H1 (cell line): ENCODE measurements at regions not wholly inside any gene's neighbourhood (a gene's known extent, or its start where the extent isn't known, plus 50 kb on each side); places are given as distances from the start of the nearest gene placed in this dataset.

Source experiments
- CTCF ChIA-PET: fragments of 300-600 bp; sonication (Branson Sonifier 250); formaldehyde crosslinking; loops from one replicate; lab custom pipeline; 2021; ENCODE audit not compliant: partially characterized antibody; lab: Charles Lee
- POLR2A ChIA-PET: fragments of 300-600 bp; sonication (Branson Sonifier 250); formaldehyde crosslinking; loops from one replicate; lab custom pipeline; 2021; ENCODE audit warnings: inconsistent platforms; ENCODE audit not compliant: partially characterized antibody; lab: Charles Lee
- DNase-seq, 2 experiments: peaks; one replicate each; pipeline versions ENCODE4 v3.0.0 to v3.0.0-alpha.2; 2010 to 2022; ENCODE audit warnings: low spot score in 2 of 2, low read depth in 1 of 2, mixed read lengths in 1 of 2
- FAIRE-seq: peaks from 2 replicates; lab custom pipeline; 2011; peaks lifted over from hg19 to GRCh38; lab: Jason Lieb, UNC
- H2AFZ ChIP-seq: 2 replicates; pipeline ENCODE4 v1.8.1; 2012; ENCODE audit warnings: low read length, inconsistent platforms
- H2AK5ac ChIP-seq: 2 replicates; pipeline ENCODE4 v1.6.1; 2013; ENCODE audit warnings: low read depth, low read length
- H2BK120ac ChIP-seq: replicated peaks from 2 replicates; pipeline ENCODE3; 2013; ENCODE audit warnings: low read depth, low read length, inconsistent platforms
- H2BK12ac ChIP-seq: 2 replicates; pipeline ENCODE4 v1.6.1; 2013; ENCODE audit warnings: low read depth, low read length
- H2BK15ac ChIP-seq: 2 replicates; pipeline ENCODE4 v1.6.1; 2013; ENCODE audit warnings: low read length
- H2BK20ac ChIP-seq: 2 replicates; pipeline ENCODE4 v1.6.1; 2013; ENCODE audit warnings: low read length
- H2BK5ac ChIP-seq: 2 replicates; pipeline ENCODE4 v1.6.1; 2013; ENCODE audit warnings: low read depth, low read length
- H3K14ac ChIP-seq: 2 replicates; pipeline ENCODE4 v1.6.1; 2013; ENCODE audit warnings: inconsistent platforms; ENCODE audit not compliant: insufficient read length
- H3K18ac ChIP-seq: 2 replicates; pipeline ENCODE4 v1.6.1; 2013; ENCODE audit warnings: low read length; ENCODE audit errors: extremely low read depth
- H3K23ac ChIP-seq: 2 replicates; pipeline ENCODE4 v1.6.1; 2013; ENCODE audit warnings: inconsistent platforms; ENCODE audit not compliant: insufficient read length
- H3K23me2 ChIP-seq: 2 replicates; pipeline ENCODE4 v1.6.1; 2013; ENCODE audit warnings: low read depth, low read length
- H3K27ac ChIP-seq: 2 replicates; pipeline ENCODE4 v1.6.1; 2011; ENCODE audit warnings: low read depth, low read length, inconsistent platforms
- H3K27me3 ChIP-seq, 4 experiments: replicated peaks in 1 of 4; 1 replicate in 1 of 4; 2 replicates in 3 of 4; pipeline versions ENCODE4 v1.6.1 to v1.8.1; 2011 to 2013; ENCODE audit warnings: low read length in 3 of 4, mild to moderate bottlenecking in 3 of 4, inconsistent platforms in 2 of 4, mixed read lengths in 2 of 4, moderate library complexity in 1 of 4; ENCODE audit not compliant: control insufficient read depth in 3 of 4, insufficient read depth in 3 of 4; ENCODE audit errors: extremely low read depth in 1 of 4
- H3K36me3 ChIP-seq, 4 experiments: 2 replicates each; pipeline versions ENCODE4 v1.6.1 to v1.8.1; 2011 to 2013; ENCODE audit warnings: mild to moderate bottlenecking in 4 of 4, low read length in 3 of 4, moderate library complexity in 2 of 4, control low read depth in 1 of 4, inconsistent platforms in 1 of 4; ENCODE audit not compliant: insufficient read depth in 4 of 4, control insufficient read depth in 2 of 4
- H3K4ac ChIP-seq: replicated peaks from 2 replicates; pipeline ENCODE3; 2013; ENCODE audit warnings: low read length, low read depth, mixed read lengths, inconsistent platforms; ENCODE audit not compliant: insufficient read length
- H3K4me1 ChIP-seq, 4 experiments: replicated peaks in 1 of 4; 1 replicate in 1 of 4; 2 replicates in 3 of 4; pipeline versions ENCODE4 v1.6.1 to v1.8.1; 2011 to 2013; ENCODE audit warnings: low read length in 3 of 4, inconsistent platforms in 2 of 4, mixed read lengths in 1 of 4; ENCODE audit not compliant: insufficient read depth in 4 of 4, control insufficient read depth in 3 of 4
- H3K4me2 ChIP-seq, 2 experiments: 2 replicates each; pipeline versions ENCODE4 v1.6.1 to v1.8.1; 2011 to 2013; ENCODE audit warnings: low read depth in 2 of 2, low read length in 2 of 2, control low read depth in 1 of 2, inconsistent platforms in 1 of 2, mild to moderate bottlenecking in 1 of 2; ENCODE audit not compliant: insufficient read depth in 1 of 2
- H3K4me3 ChIP-seq, 4 experiments: fragments of 200-600, 300-600 bp in 1 of 4; sonication (generic), shearing (Covaris generic), sonication (Bioruptor Twin) in 1 of 4; 2 replicates each; pipeline versions ENCODE4 v1.5.1 to v1.8.1; 2011 to 2016; ENCODE audit warnings: low read length in 4 of 4, low read depth in 3 of 4, control low read depth in 2 of 4, inconsistent platforms in 2 of 4, mild to moderate bottlenecking in 2 of 4, mixed read lengths in 1 of 4, moderate library complexity in 1 of 4; ENCODE audit not compliant: insufficient read depth in 2 of 4; ENCODE audit errors: extremely low read depth in 1 of 4
- H3K56ac ChIP-seq: replicated peaks from 2 replicates; pipeline ENCODE3; 2013; ENCODE audit warnings: low read depth, mild to moderate bottlenecking, mixed read lengths, low read length, inconsistent platforms; ENCODE audit not compliant: insufficient read length
- H3K79me1 ChIP-seq: 2 replicates; pipeline ENCODE4 v1.6.1; 2013; ENCODE audit warnings: low read depth, low read length, control low read depth
- H3K79me2 ChIP-seq, 2 experiments: 2 replicates each; pipeline versions ENCODE4 v1.6.1 to v1.8.1; 2012 to 2013; ENCODE audit warnings: low read length in 2 of 2, mild to moderate bottlenecking in 2 of 2, inconsistent platforms in 1 of 2; ENCODE audit not compliant: insufficient read depth in 2 of 2, control insufficient read depth in 1 of 2
- H3K9ac ChIP-seq, 4 experiments: replicated peaks in 1 of 4; 1 replicate in 1 of 4; 2 replicates in 3 of 4; pipeline versions ENCODE4 v1.6.1 to v1.8.1; 2011 to 2013; ENCODE audit warnings: low read depth in 3 of 4, low read length in 3 of 4, control low read depth in 2 of 4, mild to moderate bottlenecking in 2 of 4, moderate library complexity in 2 of 4, inconsistent platforms in 1 of 4; ENCODE audit errors: extremely low read depth in 1 of 4
- H3K9me3 ChIP-seq, 2 experiments: 2 replicates each; pipeline versions ENCODE4 v1.6.1 to v1.8.1; 2012 to 2013; ENCODE audit warnings: mild to moderate bottlenecking in 2 of 2, moderate library complexity in 2 of 2, control low read depth in 1 of 2, inconsistent platforms in 1 of 2, low read depth in 1 of 2, low read length in 1 of 2, mixed read lengths in 1 of 2; ENCODE audit not compliant: insufficient read depth in 2 of 2
- H4K20me1 ChIP-seq, 2 experiments: replicated peaks in 1 of 2; 2 replicates each; pipeline versions ENCODE3 to v1.8.1; 2011 to 2013; ENCODE audit warnings: inconsistent platforms in 2 of 2, low read length in 2 of 2, mild to moderate bottlenecking in 1 of 2; ENCODE audit not compliant: insufficient read depth in 2 of 2, control insufficient read depth in 1 of 2
- H4K5ac ChIP-seq: 2 replicates; pipeline ENCODE4 v1.6.1; 2013; ENCODE audit warnings: low read length, low read depth, mixed read lengths, inconsistent platforms; ENCODE audit not compliant: insufficient read length
- H4K8ac ChIP-seq: 2 replicates; pipeline ENCODE4 v1.8.0; 2013; ENCODE audit warnings: mild to moderate bottlenecking, moderate library complexity, low read length, inconsistent platforms; ENCODE audit not compliant: insufficient read depth; ENCODE audit errors: extremely low read depth
- H4K91ac ChIP-seq: replicated peaks from 2 replicates; pipeline ENCODE3; 2013; ENCODE audit warnings: low read length, mixed read lengths, inconsistent platforms; ENCODE audit not compliant: insufficient read length
- CHD2 ChIP-seq: IDR thresholded peaks from 2 replicates; pipeline ENCODE4 v1.6.1; 2012; ENCODE audit warnings: low read length, improper control_type of control experiment
- CTBP2 ChIP-seq: IDR thresholded peaks from 2 replicates; pipeline ENCODE4 v1.7.0; 2011; ENCODE audit warnings: borderline replicate concordance, mild to moderate bottlenecking, moderate library complexity, mixed read lengths, low read length; ENCODE audit not compliant: insufficient read depth, insufficient read length
- EGR1 ChIP-seq: IDR thresholded peaks from 2 replicates; pipeline ENCODE4 v1.6.1; 2011; ENCODE audit warnings: low read depth, low read length, borderline replicate concordance
- EP300 ChIP-seq, 2 experiments: IDR thresholded peaks; 1 replicate in 1 of 2; 2 replicates in 1 of 2; pipeline ENCODE4 v1.6.1; 2011 to 2012; ENCODE audit warnings: low read depth in 2 of 2, low read length in 2 of 2, mild to moderate bottlenecking in 2 of 2, borderline replicate concordance in 1 of 2, inconsistent platforms in 1 of 2, moderate library complexity in 1 of 2
- JUND ChIP-seq: IDR thresholded peaks from 2 replicates; pipeline ENCODE4 v1.6.1; 2011; ENCODE audit warnings: mild to moderate bottlenecking, improper control_type of control experiment, low read length
- MAFK ChIP-seq: IDR thresholded peaks from 2 replicates; pipeline ENCODE4 v1.6.1; 2012; ENCODE audit warnings: low read depth, mild to moderate bottlenecking, improper control_type of control experiment, low read length
- PHF8 ChIP-seq: fragments of 200-600 bp; sonication (generic); conservative IDR thresholded peaks from 2 replicates; pipeline ENCODE4 v1.7.1; 2012; ENCODE audit warnings: low read depth, mild to moderate bottlenecking, inconsistent platforms, low read length, moderate library complexity
- POLR2A ChIP-seq, 2 experiments: IDR thresholded peaks; 1 replicate in 1 of 2; 2 replicates in 1 of 2; pipeline ENCODE4 v1.6.1; 2011; ENCODE audit warnings: low read depth in 2 of 2, low read length in 2 of 2, mild to moderate bottlenecking in 2 of 2; ENCODE audit errors: control extremely low read depth in 1 of 2
- POU5F1 ChIP-seq: IDR thresholded peaks from 2 replicates; pipeline ENCODE4 v1.6.1; 2011; ENCODE audit warnings: low read depth, mild to moderate bottlenecking, low read length, moderate library complexity
- RFX5 ChIP-seq: IDR thresholded peaks from 2 replicates; pipeline ENCODE4 v1.6.1; 2011; ENCODE audit warnings: low read depth, low read length, improper control_type of control experiment, borderline replicate concordance
- SAP30 ChIP-seq: fragments of 300-600 bp; sonication (generic); IDR thresholded peaks from 2 replicates; pipeline ENCODE4 v1.7.1; 2012; ENCODE audit warnings: low read length, moderate library complexity, mild to moderate bottlenecking, inconsistent platforms; ENCODE audit not compliant: insufficient read depth, insufficient replicate concordance
- SIN3A ChIP-seq, 2 experiments: IDR thresholded peaks in 1 of 2; conservative IDR thresholded peaks in 1 of 2; 2 replicates each; pipeline ENCODE4 v1.6.1; 2011 to 2012; ENCODE audit warnings: low read length in 2 of 2, improper control_type of control experiment in 1 of 2, low read depth in 1 of 2, mild to moderate bottlenecking in 1 of 2
- SP4 ChIP-seq: IDR thresholded peaks from 2 replicates; pipeline ENCODE4 v1.6.1; 2012; ENCODE audit warnings: low read length, inconsistent platforms
- TCF12 ChIP-seq: IDR thresholded peaks from 2 replicates; pipeline ENCODE4 v1.6.1; 2011; ENCODE audit warnings: low read depth, mild to moderate bottlenecking, low read length
- ZNF274 ChIP-seq: IDR thresholded peaks from 2 replicates; pipeline ENCODE4 v1.7.0; 2012; ENCODE audit warnings: low read length, borderline replicate concordance; ENCODE audit errors: extremely low read depth
- TF ChIP-seq, protein P1 (sequence below): IDR thresholded peaks from 2 replicates; pipeline ENCODE4 v1.6.1; 2012; ENCODE audit warnings: inconsistent platforms

GRCh38 chr5:54924487-54924886 lies 60.9 kb downstream of the ESM1 start:
- H4K20me1 ChIP-seq, result no peaks in the 10 kb centered on the region
- H3K4ac ChIP-seq, result no peak overlapping the region
- no peaks in the 10 kb centered on the region for H3K23me2 ChIP-seq
- no peak overlapping the region for H3K23ac ChIP-seq
- no peaks in the 10 kb centered on the region for H3K79me2 ChIP-seq
- no peak overlapping the region for H3K4me2 ChIP-seq
- no peak overlapping the region for H2BK20ac ChIP-seq
- no peak overlapping the region for H3K56ac ChIP-seq
- no peak overlapping the region for H3K9ac ChIP-seq
- no peak overlapping the region for H3K14ac ChIP-seq
- H4K8ac ChIP-seq, result no peak overlapping the region
- H3K18ac ChIP-seq, result no peak overlapping the region
- H3K27me3 ChIP-seq, result peaks cover 0 to 1% (median 0%) of the 10 kb centered on the region in 4 experiments; a peak in 1 of 7 replicates
- H2BK5ac ChIP-seq, result no peak overlapping the region
- no peak overlapping the region for H2BK15ac ChIP-seq
- no peak overlapping the region for H2BK12ac ChIP-seq
- CTCF ChIA-PET, result interaction anchor here (0.7 to 1.7 kb wide), 2 partner anchors 20 to 33 kb away, joined by 4 read pairs; no protein-coding TSS in a partner anchor
- DNase-seq, result no peak
- H2AK5ac ChIP-seq, result no peak overlapping the region
- H4K5ac ChIP-seq, result no peak overlapping the region
- no peaks in the 10 kb centered on the region for H3K79me1 ChIP-seq
- POLR2A ChIA-PET, result interaction anchor here (0.6 kb wide), 1 partner anchor 62 kb away, joined by 3 read pairs; no protein-coding TSS in a partner anchor
- H3K36me3 ChIP-seq, result no peaks in the 10 kb centered on the region
- H3K4me1 ChIP-seq, result no peaks in the 10 kb centered on the region
- no peak overlapping the region for H3K27ac ChIP-seq
- no peak overlapping the region for H3K4me3 ChIP-seq
- peaks cover 0 to 5% of the 10 kb centered on the region in 2 experiments; a peak in 1 of 4 replicates for H3K9me3 ChIP-seq
- no peak overlapping the region for H2BK120ac ChIP-seq
- H2AFZ ChIP-seq, result no peak overlapping the region
- no peak overlapping the region for H4K91ac ChIP-seq
- FAIRE-seq, result no peak
- TF ChIP-seq SP4 (no peak), ZNF274 (no peak), EP300 (IDR thresholded peaks at IDR 0.05; ENCODE audit: borderline replicate concordance in 1 of 2, low read depth in 2 of 2, low read length in 2 of 2) (no peak), SIN3A (conservative IDR thresholded peaks at IDR 0.05 in 1 of 2, IDR thresholded peaks at IDR 0.05 in 1 of 2; ENCODE audit: low read depth in 1 of 2, low read length in 2 of 2) (no peak), PHF8 (no peak), SAP30 (no peak), JUND (no peak), POU5F1 (no peak), RFX5 (no peak), CTBP2 (no peak), POLR2A (IDR thresholded peaks at IDR 0.05; ENCODE audit: control extremely low read depth in 1 of 2, low read depth in 2 of 2, low read length in 2 of 2) (no peak), TCF12 (no peak), MAFK (no peak), CHD2 (no peak), EGR1 (no peak)
- TF ChIP-seq, protein P1, sequence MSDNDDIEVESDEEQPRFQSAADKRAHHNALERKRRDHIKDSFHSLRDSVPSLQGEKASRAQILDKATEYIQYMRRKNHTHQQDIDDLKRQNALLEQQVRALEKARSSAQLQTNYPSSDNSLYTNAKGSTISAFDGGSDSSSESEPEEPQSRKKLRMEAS, result no peak
